H54 (cell line): ENCODE measurements at regions not wholly inside any gene's neighbourhood (a gene's known extent, or its start where the extent isn't known, plus 50 kb on each side); places are given as distances from the start of the nearest gene placed in this dataset.

ENCODE experiments used
- DNase-seq: peaks from one replicate; pipeline ENCODE4 v3.0.0; 2011; ENCODE audit warnings: low spot score, mixed read lengths; ENCODE audit not compliant: insufficient read length
- FAIRE-seq: peaks from 3 replicates; lab custom pipeline; 2011; peaks lifted over from hg19 to GRCh38; lab: Jason Lieb, UNC
- POLR2A ChIP-seq: IDR thresholded peaks from 2 replicates; pipeline ENCODE4 v1.6.1; 2011; ENCODE audit warnings: low read depth, mild to moderate bottlenecking, low read length

GRCh38 chr17:36705283-36705795, 104.0 kb downstream of the MRM1 start:
- FAIRE-seq (no peak), DNase-seq (no peak)
- TF ChIP-seq POLR2A = no peak

GRCh38 chr17:36705874-36706731, 104.7 kb downstream of the MRM1 start:
- DNase-seq = peak; percentile 70
- no peak for TF ChIP-seq POLR2A

GRCh38 chr17:36707904-36708303, 106.5 kb downstream of the MRM1 start:
- no peak for FAIRE-seq
- no peak for TF ChIP-seq POLR2A
- no peak for DNase-seq

More at GRCh38 chr17:36705874-36706731, 104.7 kb downstream of the MRM1 start:
- no peak for FAIRE-seq

- TF ChIP-seq POLR2A = no peak
- FAIRE-seq (no peak), DNase-seq (no peak)
Measured at GRCh38 chr17:36714789-36715188, 113.4 kb downstream of the MRM1 start.

GRCh38 chr17:36715951-36716350, 114.6 kb downstream of the MRM1 start:
- no peak for DNase-seq
- no peak for FAIRE-seq
- no peak for TF ChIP-seq POLR2A

GRCh38 chr17:36717088-36717487, 115.7 kb downstream of the MRM1 start:
- DNase-seq (no peak), FAIRE-seq (no peak)
- TF ChIP-seq POLR2A = no peak

DNA sequence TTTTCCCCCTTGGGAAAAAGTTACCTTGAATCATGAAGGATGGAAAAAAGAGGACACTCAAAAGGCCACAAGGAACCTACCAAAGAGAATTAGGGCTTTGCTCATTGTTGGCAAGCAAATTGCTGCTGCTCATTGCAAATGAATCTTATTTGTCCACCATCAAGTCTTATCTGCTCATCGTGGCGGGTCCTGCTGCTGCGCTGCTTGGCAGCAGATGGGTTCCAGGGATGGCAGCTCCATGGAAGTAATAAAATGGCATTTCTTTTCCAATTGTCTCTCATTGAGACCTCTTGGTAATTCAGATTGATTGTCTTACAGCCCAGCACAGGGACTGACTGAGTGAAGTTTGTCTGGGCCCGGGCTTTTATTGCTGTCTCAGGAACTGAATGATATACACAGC, 118.7 kb downstream of the MRM1 start:
- TF ChIP-seq POLR2A = no peak
- no peak for DNase-seq
- FAIRE-seq = no peak

GRCh38 chr17:36721560-36722120, 120.3 kb downstream of the MRM1 start:
- DNase-seq = no peak
- no peak for TF ChIP-seq POLR2A
- FAIRE-seq = no peak

DNA sequence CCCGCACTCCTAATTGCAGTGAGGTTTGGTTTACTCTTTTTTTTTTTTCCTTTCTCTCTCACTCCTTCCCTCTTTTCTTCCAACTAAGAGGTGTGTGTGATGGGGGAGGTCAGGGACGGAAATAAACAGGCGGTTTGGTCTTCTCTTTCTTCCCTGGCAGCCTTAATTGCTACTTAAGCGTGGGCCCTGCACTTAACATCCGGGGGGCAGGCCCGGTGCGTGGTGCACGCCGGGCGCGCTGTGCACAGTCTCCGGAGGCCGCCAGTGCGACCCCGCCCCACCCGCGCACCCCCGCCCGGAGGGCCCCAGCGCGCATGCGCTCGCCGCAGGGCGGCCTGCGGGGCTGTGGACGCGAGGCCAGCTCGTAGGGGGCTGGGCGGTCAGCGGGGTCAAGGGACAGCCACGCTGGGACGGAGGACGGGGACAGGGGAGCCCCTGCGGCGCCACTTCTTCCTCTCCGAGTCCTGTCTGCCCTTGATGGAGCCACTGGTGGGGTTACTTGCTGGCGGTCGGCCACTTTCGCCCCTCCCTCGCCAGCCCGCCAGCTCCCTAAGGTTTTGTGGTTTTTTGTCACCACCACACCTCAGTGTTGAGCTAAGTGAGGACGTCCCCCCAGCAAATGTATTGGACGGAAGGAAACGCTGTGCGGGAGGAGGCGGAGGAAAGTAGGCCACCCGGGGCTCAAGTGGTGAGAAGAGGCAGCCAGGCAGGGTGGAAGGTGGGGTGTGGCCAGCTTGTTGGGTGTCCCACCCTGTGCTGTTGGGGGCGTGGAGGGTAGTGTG, 120.9 kb downstream of the MRM1 start:
- FAIRE-seq (no peak), DNase-seq (peak; percentile 93)
- peak; percentile 58; the same call in 1 of the 2 replicates for TF ChIP-seq POLR2A

GRCh38 chr17:36722903-36723263, 121.5 kb downstream of the MRM1 start:
- no peak for DNase-seq
- no peak for FAIRE-seq
- TF ChIP-seq POLR2A = no peak

DNA sequence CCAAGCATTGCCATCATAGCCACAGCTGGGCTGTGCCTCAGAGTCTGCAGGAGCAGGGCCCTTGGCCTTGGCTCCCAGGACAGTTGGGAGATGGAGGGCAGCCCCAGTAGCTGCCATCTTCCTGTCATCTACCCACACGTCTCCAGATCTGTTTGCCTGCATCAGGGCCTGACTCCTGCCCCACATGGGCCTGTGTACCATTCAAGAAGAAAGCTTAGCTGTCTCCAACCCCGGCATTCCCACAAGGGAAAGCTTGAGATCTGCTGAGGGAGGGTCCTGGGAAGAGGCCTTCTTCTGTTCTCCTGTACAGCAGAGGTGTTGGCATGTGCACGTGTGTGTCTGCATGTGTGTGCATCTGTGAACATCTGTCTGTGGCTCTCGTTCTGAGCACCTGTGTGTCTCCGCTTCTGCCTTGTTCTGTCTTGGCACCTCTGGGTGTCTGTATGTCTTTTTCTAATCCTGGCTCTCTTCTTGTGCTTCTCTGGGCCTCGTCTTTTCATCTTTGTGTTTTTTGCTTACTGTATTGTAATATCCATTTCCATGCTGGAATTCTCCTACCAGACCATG, 122.2 kb downstream of the MRM1 start:
- no peak for TF ChIP-seq POLR2A
- no peak for FAIRE-seq
- no peak for DNase-seq

DNA sequence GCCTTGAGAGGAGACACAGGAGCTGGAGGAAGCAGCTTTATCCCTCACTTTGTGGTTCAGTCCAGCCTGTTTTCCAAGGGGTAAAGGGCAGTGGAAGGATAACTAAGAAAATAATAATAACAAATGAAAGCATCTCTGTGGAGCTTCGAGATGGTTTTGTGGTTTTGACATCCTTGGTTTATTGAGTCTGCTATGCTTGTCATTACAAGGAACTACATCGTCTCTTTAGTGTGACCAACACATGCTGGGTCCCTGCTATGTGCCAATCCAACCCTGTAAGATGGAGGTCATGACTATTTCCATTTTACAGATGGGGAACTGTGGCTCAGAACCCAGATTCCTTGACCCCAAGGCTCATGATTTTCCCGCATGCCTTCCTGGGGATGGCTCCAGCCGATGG, 124.8 kb downstream of the MRM1 start:
- TF ChIP-seq POLR2A = no peak
- DNase-seq (no peak), FAIRE-seq (no peak)

- no peak for DNase-seq
- FAIRE-seq = no peak
- no peak for TF ChIP-seq POLR2A
Measured at GRCh38 chr17:36727052-36727451, 125.7 kb downstream of the MRM1 start.
